Activated B cell treated with CpG ODN at 0.5 μM for 24 hours (primary cell): ENCODE measurements at regions not wholly inside any gene's neighbourhood (a gene's known extent, or its start where the extent isn't known, plus 50 kb on each side); places are given as distances from the start of the nearest gene placed in this dataset.

ENCODE experiments used
- ATAC-seq: fragments of 200-7000 bp; cut with Tn5 transposase; one replicate; pipeline ENCODE4 v1.10.0; 2021; ENCODE audit warnings: low read depth, mild to moderate bottlenecking, moderate library complexity
- CTCF ChIA-PET: fragments of 350-600 bp; sonication (Branson Sonifier 250); formaldehyde crosslinking; loops from one replicate; lab custom pipeline; 2021; ENCODE audit warnings: antibody characterized with exemption; lab: Charles Lee
- POLR2A ChIA-PET: fragments of 350-600 bp; sonication (Branson Sonifier 250); formaldehyde crosslinking; loops from one replicate; lab custom pipeline; 2021; ENCODE audit warnings: antibody characterized with exemption; lab: Charles Lee
- DNase-seq: peaks from one replicate; pipeline ENCODE4 v3.0.0; 2022
- H3K27ac Mint-ChIP-seq: one replicate; pipeline ENCODE4 v1.8.0; 2020; ENCODE audit warnings: mixed read lengths
- H3K27me3 Mint-ChIP-seq: one replicate; pipeline ENCODE4 v1.8.0; 2021; ENCODE audit warnings: mixed read lengths
- H3K36me3 Mint-ChIP-seq: one replicate; pipeline ENCODE4 v1.8.0; 2021; ENCODE audit warnings: low read depth, mixed read lengths
- H3K4me1 Mint-ChIP-seq: one replicate; pipeline ENCODE4 v1.8.0; 2021; ENCODE audit warnings: mixed read lengths
- H3K4me3 Mint-ChIP-seq: one replicate; pipeline ENCODE4 v1.8.0; 2020; ENCODE audit warnings: mild to moderate bottlenecking, mixed read lengths
- H3K9me3 Mint-ChIP-seq: one replicate; pipeline ENCODE4 v1.8.0; 2020; ENCODE audit warnings: mixed read lengths
- CTCF ChIP-seq: fragments of 200-600 bp; IDR thresholded peaks from one replicate; pipeline ENCODE4 v1.8.0; 2022; ENCODE audit warnings: antibody characterized with exemption, mild to moderate bottlenecking
- intact Hi-C: fragments of 100-400 bp; cut with micrococcal nuclease; formaldehyde crosslinking; loops from one replicate; pipeline ENCODE4 v1.15.1; 2024

- CTCF ChIA-PET = no interaction called here
- ATAC-seq = no peak
- no peaks in the 10 kb centered on the region for H3K9me3 Mint-ChIP-seq
- no peak for TF ChIP-seq CTCF
- POLR2A ChIA-PET = no interaction called here
- H3K36me3 Mint-ChIP-seq = no peaks in the 10 kb centered on the region
- DNase-seq = no peak
- peaks cover 5% of the 10 kb centered on the region for H3K27me3 Mint-ChIP-seq
- intact Hi-C loops = no loop called here
- no peaks in the 10 kb centered on the region for H3K4me1 Mint-ChIP-seq
- no peak overlapping the region for H3K4me3 Mint-ChIP-seq
- no peak overlapping the region for H3K27ac Mint-ChIP-seq
Measured at GRCh38 chr5:71998746-71999145, 108.5 kb upstream of the MAP1B start.

DNA sequence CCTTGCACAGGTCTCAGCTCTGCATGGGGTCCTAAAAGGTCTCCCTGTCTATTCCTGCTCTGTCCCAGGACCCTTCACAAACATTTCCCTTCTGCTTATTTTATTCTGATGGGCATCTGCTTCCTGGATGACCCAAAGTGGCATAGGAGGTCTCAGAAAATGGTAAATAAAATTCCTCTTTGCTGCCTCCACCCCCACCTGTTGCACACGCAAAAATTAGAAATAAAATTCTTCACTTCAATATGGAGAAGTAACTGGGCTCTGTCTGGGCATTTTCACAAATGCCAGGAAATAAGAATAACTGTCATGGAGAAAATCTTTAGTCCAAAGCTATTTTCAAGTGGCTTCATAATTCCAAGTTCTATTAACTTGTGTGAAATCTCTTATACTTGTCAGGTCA is 106.6 kb upstream of the MAP1B start:
- H3K9me3 Mint-ChIP-seq = no peaks in the 10 kb centered on the region
- H3K27ac Mint-ChIP-seq = no peak overlapping the region
- no peaks in the 10 kb centered on the region for H3K36me3 Mint-ChIP-seq
- DNase-seq (no peak), ATAC-seq (no peak)
- H3K27me3 Mint-ChIP-seq = peaks cover 3% of the 10 kb centered on the region
- H3K4me1 Mint-ChIP-seq = no peaks in the 10 kb centered on the region
- no peak overlapping the region for H3K4me3 Mint-ChIP-seq
- intact Hi-C loops = no loop called here
- no peak for TF ChIP-seq CTCF
- ChIA-PET POLR2A (no interaction called here), CTCF (no interaction called here)

GRCh38 chr5:72005671-72006070 is 101.6 kb upstream of the MAP1B start:
- H3K4me3 Mint-ChIP-seq = no peak overlapping the region
- CTCF ChIA-PET = interaction anchor here (0.7 kb wide), 1 partner anchor 17 kb away, joined by 3 read pairs; no protein-coding TSS in a partner anchor
- H3K4me1 Mint-ChIP-seq = no peaks in the 10 kb centered on the region
- ATAC-seq (no peak), DNase-seq (no peak)
- H3K36me3 Mint-ChIP-seq = no peaks in the 10 kb centered on the region
- H3K9me3 Mint-ChIP-seq = no peaks in the 10 kb centered on the region
- TF ChIP-seq CTCF = no peak
- intact Hi-C loops = no loop called here
- H3K27ac Mint-ChIP-seq = no peak overlapping the region
- H3K27me3 Mint-ChIP-seq = peaks cover 6% of the 10 kb centered on the region
- POLR2A ChIA-PET = no interaction called here

DNA sequence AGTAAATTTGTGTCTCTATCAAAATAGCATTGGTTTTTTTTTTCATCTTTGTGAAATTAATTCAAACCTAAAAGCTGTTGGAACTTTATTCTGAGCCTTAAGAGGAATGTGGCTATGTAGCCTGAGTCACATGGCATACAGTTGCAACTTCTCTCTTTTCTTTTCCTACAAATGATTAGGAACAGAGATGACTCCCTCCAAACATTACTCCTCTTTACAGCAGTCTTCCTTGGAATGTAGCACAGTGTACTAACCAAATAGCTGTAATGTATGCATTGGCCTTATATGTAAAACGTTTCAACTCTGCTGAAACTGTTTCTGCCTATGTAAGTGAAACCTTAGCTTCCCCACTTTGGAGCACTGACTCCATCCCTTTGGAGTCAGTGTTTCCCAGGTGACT is 100.9 kb upstream of the MAP1B start:
- POLR2A ChIA-PET = no interaction called here
- no peaks in the 10 kb centered on the region for H3K9me3 Mint-ChIP-seq
- CTCF ChIA-PET = interaction anchor here (0.7 kb wide), 1 partner anchor 16 kb away, joined by 3 read pairs; no protein-coding TSS in a partner anchor
- intact Hi-C loops = no loop called here
- TF ChIP-seq CTCF = no peak
- no peak overlapping the region for H3K27ac Mint-ChIP-seq
- H3K36me3 Mint-ChIP-seq = no peaks in the 10 kb centered on the region
- no peak for ATAC-seq
- peaks cover 9% of the 10 kb centered on the region for H3K27me3 Mint-ChIP-seq
- no peaks in the 10 kb centered on the region for H3K4me1 Mint-ChIP-seq
- no peak for DNase-seq
- no peak overlapping the region for H3K4me3 Mint-ChIP-seq

DNA sequence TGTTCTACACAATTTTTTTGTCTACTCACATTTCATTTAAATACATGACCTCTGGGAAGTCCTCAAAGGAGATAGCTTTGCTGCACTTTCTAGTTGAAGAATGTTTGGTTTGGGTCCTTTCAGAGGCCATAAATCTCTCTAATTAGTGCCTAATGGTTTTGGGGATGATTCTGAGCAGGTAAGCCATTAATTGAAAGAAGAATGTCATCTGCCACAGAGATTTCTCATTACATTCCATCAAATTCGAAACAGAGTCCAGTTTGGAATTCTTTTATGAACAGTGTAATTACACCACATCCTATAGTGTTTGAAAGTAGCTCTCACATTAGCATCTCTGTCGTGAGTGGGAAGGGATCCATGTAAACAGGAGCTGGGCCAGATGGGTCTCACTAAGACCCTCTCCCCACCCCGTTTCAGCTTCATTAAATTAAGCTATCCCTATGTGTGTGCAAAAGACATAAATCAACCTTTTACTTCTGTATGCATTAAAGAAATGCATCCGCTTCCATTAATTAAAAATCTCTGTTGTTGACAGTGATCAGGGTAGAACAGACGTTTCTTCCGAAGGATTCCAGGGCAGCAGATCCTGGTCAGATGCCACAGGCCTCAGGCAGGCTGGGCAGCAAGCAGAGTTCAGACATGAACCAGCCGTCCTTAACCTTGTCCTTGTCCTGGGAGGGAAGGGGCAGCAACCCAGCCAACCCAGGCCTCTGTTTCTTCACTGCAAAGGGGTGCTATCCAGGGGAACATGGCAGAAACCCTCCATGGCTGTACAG is 99.8 kb upstream of the MAP1B start:
- no peaks in the 10 kb centered on the region for H3K4me1 Mint-ChIP-seq
- no peak for TF ChIP-seq CTCF
- H3K27ac Mint-ChIP-seq = no peak overlapping the region
- H3K36me3 Mint-ChIP-seq = no peaks in the 10 kb centered on the region
- POLR2A ChIA-PET = no interaction called here
- DNase-seq (no peak), ATAC-seq (no peak)
- peaks cover 10% of the 10 kb centered on the region for H3K27me3 Mint-ChIP-seq
- no peak overlapping the region for H3K4me3 Mint-ChIP-seq
- intact Hi-C loops = no loop called here
- CTCF ChIA-PET = interaction anchor here (0.9 kb wide), 1 partner anchor 11 kb away, joined by 3 read pairs; no protein-coding TSS in a partner anchor
- no peaks in the 10 kb centered on the region for H3K9me3 Mint-ChIP-seq
